ENCODE measurements at regions not wholly inside any gene's neighbourhood (a gene's known extent, or its start where the extent isn't known, plus 50 kb on each side); places are given as distances from the start of the nearest gene placed in this dataset.

- Histone ChIP-seq H3K4ac (replicated peaks; ENCODE audit: insufficient read length, low read depth, low read length) (no peak overlapping the region), H3K79me2 (ENCODE audit: control insufficient read depth in 1 of 2, insufficient read depth in 2 of 2, low read length in 2 of 2) (no peaks in the 10 kb centered on the region), H2AK5ac (ENCODE audit: low read depth, low read length) (no peak overlapping the region), H2BK20ac (ENCODE audit: low read length) (0 out of 2 replicates have a peak overlapping the region, but pooled peaks have one; percentile 72), H3K4me3 (ENCODE audit: extremely low read depth in 1 of 4, insufficient read depth in 2 of 4, low read depth in 3 of 4, low read length in 4 of 4) (no peak overlapping the region), H2BK120ac (replicated peaks; ENCODE audit: low read depth, low read length) (no peak overlapping the region), H3K27ac (ENCODE audit: low read depth, low read length) (no peak overlapping the region), H3K27me3 (replicated peaks in 1 of 4; ENCODE audit: control insufficient read depth in 3 of 4, extremely low read depth in 1 of 4, insufficient read depth in 3 of 4, low read length in 3 of 4) (peaks cover 0 to 7% (median 3%) of the 10 kb centered on the region in 4 experiments; a peak in 4 of 7 replicates), H2BK12ac (ENCODE audit: low read depth, low read length) (no peak overlapping the region), H4K91ac (replicated peaks; ENCODE audit: insufficient read length, low read length) (no peak overlapping the region), H2BK15ac (ENCODE audit: low read length) (no peak overlapping the region), H3K9me3 (ENCODE audit: insufficient read depth in 2 of 2, low read depth in 1 of 2, low read length in 1 of 2) (peaks cover 15 to 23% of the 10 kb centered on the region in 2 experiments; a peak in 3 of 4 replicates), H3K23ac (ENCODE audit: insufficient read length) (no peak overlapping the region), H3K56ac (replicated peaks; ENCODE audit: insufficient read length, low read depth, low read length) (no peak overlapping the region), H2AFZ (ENCODE audit: low read length) (no peak overlapping the region), H3K4me2 (ENCODE audit: insufficient read depth in 1 of 2, low read depth in 2 of 2, low read length in 2 of 2) (peak overlapping the region in 1 of 2 experiments; percentile 49; a peak in 2 of 4 replicates), H3K23me2 (ENCODE audit: low read depth, low read length) (no peaks in the 10 kb centered on the region), H4K5ac (ENCODE audit: insufficient read length, low read depth, low read length) (no peak overlapping the region), H2BK5ac (ENCODE audit: low read depth, low read length) (no peak overlapping the region), H4K8ac (ENCODE audit: extremely low read depth, insufficient read depth, low read length) (no peak overlapping the region), H3K79me1 (ENCODE audit: low read depth, low read length) (no peaks in the 10 kb centered on the region), H3K9ac (replicated peaks in 1 of 4; ENCODE audit: extremely low read depth in 1 of 4, low read depth in 3 of 4, low read length in 3 of 4) (no peak overlapping the region), H3K36me3 (ENCODE audit: control insufficient read depth in 2 of 4, insufficient read depth in 4 of 4, low read length in 3 of 4) (no peaks in the 10 kb centered on the region), H3K4me1 (replicated peaks in 1 of 4; ENCODE audit: control insufficient read depth in 3 of 4, insufficient read depth in 4 of 4, low read length in 3 of 4) (peaks cover 9 to 11% (median 10%) of the 10 kb centered on the region in 4 experiments), H3K18ac (ENCODE audit: extremely low read depth, low read length) (no peak overlapping the region; the same call in 1 of the 2 replicates), H4K20me1 (replicated peaks in 1 of 2; ENCODE audit: control insufficient read depth in 1 of 2, insufficient read depth in 2 of 2, low read length in 2 of 2) (no peaks in the 10 kb centered on the region), H3K14ac (ENCODE audit: insufficient read length) (no peak overlapping the region)
- FAIRE-seq (peak; percentile 81), DNase-seq (ENCODE audit: low read depth in 1 of 2, low spot score in 2 of 2) (no peak)
- 23% methylated on average over 5 of the region's 5 CpGs; no CpG with 5 or more reads in 1 of the 2 experiments for WGBS, 2 experiments (ENCODE audit: extremely low coverage in 1 of 2, insufficient coverage in 1 of 2, insufficient read length in 1 of 2, insufficient replicate concordance in 2 of 2, low coverage in 1 of 2, low lambda C conversion rate in 2 of 2, missing lambda C conversion rate in 1 of 2)
- CTCF ChIA-PET (ENCODE audit: partially characterized antibody), result interaction anchor here (0.7 to 1.7 kb wide), 3 partner anchors 8 to 33 kb away, joined by 3 to 4 read pairs (median 3); no protein-coding TSS in a partner anchor
- POLR2A ChIA-PET (ENCODE audit: partially characterized antibody), result interaction anchor here (0.7 to 1.5 kb wide), 4 partner anchors 8 to 26 kb away, joined by 3 read pairs; no protein-coding TSS in a partner anchor
- TF ChIP-seq MAX (IDR thresholded peaks at IDR 0.05) (peak; percentile 46; the same call in 1 of the 2 replicates), RXRA (IDR thresholded peaks at IDR 0.05; ENCODE audit: insufficient read depth, low read depth, low read length) (no peak), EP300 (IDR thresholded peaks at IDR 0.05; ENCODE audit: borderline replicate concordance in 1 of 2, low read depth in 2 of 2, low read length in 2 of 2) (no peak), CHD2 (IDR thresholded peaks at IDR 0.05; ENCODE audit: low read length) (no peak), CREB1 (IDR thresholded peaks at IDR 0.05) (no peak), HDAC6 (IDR thresholded peaks at IDR 0.05; ENCODE audit: low read depth, low read length) (no peak), TEAD4 (IDR thresholded peaks at IDR 0.05; ENCODE audit: low read depth, low read length) (peak; percentile 74), KDM4A (IDR thresholded peaks at IDR 0.05; ENCODE audit: low read depth, low read length, severe bottlenecking) (no peak), YY1 (IDR thresholded peaks at IDR 0.05; ENCODE audit: low read depth, low read length) (peak; percentile 47; the same call in 1 of the 2 replicates), SAP30 (IDR thresholded peaks at IDR 0.05; ENCODE audit: insufficient read depth, insufficient replicate concordance, low read length) (no peak), CHD1 (IDR thresholded peaks at IDR 0.05; ENCODE audit: low read depth, low read length) (no peak)
These were observed 171.2 kb upstream of the SDK2 start for GRCh38 chr17:73815474-73815873.
